Spleen (tissue), 7 donors: ENCODE measurements at regions not wholly inside any gene's neighbourhood (a gene's known extent, or its start where the extent isn't known, plus 50 kb on each side); places are given as distances from the start of the nearest gene placed in this dataset.

Source experiments
- CTCF ChIP-seq, 11 experiments: fragments of 200-600 bp in 7 of 11; fragments of 450-650 bp in 4 of 11; sonication (generic) in 4 of 11; IDR thresholded peaks in 8 of 11; conservative IDR thresholded peaks in 3 of 11; 1 replicate in 7 of 11; 2 replicates in 4 of 11; pipeline versions ENCODE4 v1.4.0 to v1.8.0; 2016 to 2021; ENCODE audit warnings: antibody characterized with exemption in 11 of 11, inconsistent platforms in 4 of 11, mild to moderate bottlenecking in 1 of 11
- POLR2AphosphoS5 ChIP-seq, 3 donors: sonication (generic); formaldehyde crosslinking; IDR thresholded peaks; one replicate each; pipeline ENCODE4 v1.5.1; 2017; ENCODE audit warnings: antibody characterized with exemption in 3 of 3
- donor health status: DM: no; HTN: no; CAD: no; lungs with moderate emphysema.
- donor health status: DM: no; HTN: no; CAD: no.
- donor health status: DM: no; HTN: no; CAD: no.

GRCh38 chr14:98233656-98234055 is 1038.3 kb downstream of the BCL11B start:
- TF ChIP-seq CTCF (IDR thresholded peaks at IDR 0.05 in 8 of 11, conservative IDR thresholded peaks at IDR 0.05 in 3 of 11) (no peak), POLR2AphosphoS5 (IDR thresholded peaks at IDR 0.05) (no peak)
